H1 (cell line): ENCODE measurements at regions not wholly inside any gene's neighbourhood (a gene's known extent, or its start where the extent isn't known, plus 50 kb on each side); places are given as distances from the start of the nearest gene placed in this dataset.

ENCODE experiments used
- CHD1 ChIP-seq: IDR thresholded peaks from 2 replicates; pipeline ENCODE4 v1.6.1; 2012; ENCODE audit warnings: low read depth, low read length, improper control_type of control experiment
- EP300 ChIP-seq, 2 experiments: IDR thresholded peaks; 1 replicate in 1 of 2; 2 replicates in 1 of 2; pipeline ENCODE4 v1.6.1; 2011 to 2012; ENCODE audit warnings: low read depth in 2 of 2, low read length in 2 of 2, mild to moderate bottlenecking in 2 of 2, borderline replicate concordance in 1 of 2, inconsistent platforms in 1 of 2, moderate library complexity in 1 of 2
- POLR2A ChIP-seq, 2 experiments: IDR thresholded peaks; 1 replicate in 1 of 2; 2 replicates in 1 of 2; pipeline ENCODE4 v1.6.1; 2011; ENCODE audit warnings: low read depth in 2 of 2, low read length in 2 of 2, mild to moderate bottlenecking in 2 of 2; ENCODE audit errors: control extremely low read depth in 1 of 2
- POLR2AphosphoS5 ChIP-seq: IDR thresholded peaks from 2 replicates; pipeline ENCODE4 v1.6.1; 2011; ENCODE audit warnings: low read depth, low read length
- RAD21 ChIP-seq, 2 experiments: IDR thresholded peaks in 1 of 2; conservative IDR thresholded peaks in 1 of 2; 2 replicates each; pipeline ENCODE4 v1.6.1; 2011; ENCODE audit warnings: low read depth in 2 of 2, low read length in 2 of 2, improper control_type of control experiment in 1 of 2, inconsistent platforms in 1 of 2, mild to moderate bottlenecking in 1 of 2, moderate library complexity in 1 of 2
- SP2 ChIP-seq: IDR thresholded peaks from 2 replicates; pipeline ENCODE4 v1.6.1; 2012; ENCODE audit warnings: mild to moderate bottlenecking, low read length, inconsistent platforms
- SUZ12 ChIP-seq: fragments of 200-600 bp; sonication (generic); IDR thresholded peaks from 2 replicates; pipeline ENCODE4 v1.6.1; 2012; ENCODE audit warnings: mild to moderate bottlenecking, inconsistent platforms, low read length, moderate library complexity, mixed read lengths
- YY1 ChIP-seq: IDR thresholded peaks from 2 replicates; pipeline ENCODE4 v1.6.1; 2011; ENCODE audit warnings: low read depth, mild to moderate bottlenecking, low read length
- TF ChIP-seq, protein P1 (sequence below): IDR thresholded peaks from 2 replicates; pipeline ENCODE4 v1.6.1; 2012; ENCODE audit warnings: inconsistent platforms
- TF ChIP-seq, protein P2 (sequence below), 3 experiments: IDR thresholded peaks; 1 replicate in 2 of 3; 2 replicates in 1 of 3; pipeline versions ENCODE4 v1.5.1 to v1.6.1; 2011; ENCODE audit warnings: low read length in 3 of 3, mild to moderate bottlenecking in 3 of 3, inconsistent platforms in 2 of 3, low read depth in 1 of 3, moderate library complexity in 1 of 3; ENCODE audit not compliant: insufficient read depth in 1 of 3; ENCODE audit errors: control extremely low read depth in 1 of 3
- TF ChIP-seq, protein P3 (sequence below): IDR thresholded peaks from 2 replicates; pipeline ENCODE4 v1.6.1; 2011; ENCODE audit warnings: low read depth, mild to moderate bottlenecking, low read length; ENCODE audit not compliant: insufficient read depth

DNA sequence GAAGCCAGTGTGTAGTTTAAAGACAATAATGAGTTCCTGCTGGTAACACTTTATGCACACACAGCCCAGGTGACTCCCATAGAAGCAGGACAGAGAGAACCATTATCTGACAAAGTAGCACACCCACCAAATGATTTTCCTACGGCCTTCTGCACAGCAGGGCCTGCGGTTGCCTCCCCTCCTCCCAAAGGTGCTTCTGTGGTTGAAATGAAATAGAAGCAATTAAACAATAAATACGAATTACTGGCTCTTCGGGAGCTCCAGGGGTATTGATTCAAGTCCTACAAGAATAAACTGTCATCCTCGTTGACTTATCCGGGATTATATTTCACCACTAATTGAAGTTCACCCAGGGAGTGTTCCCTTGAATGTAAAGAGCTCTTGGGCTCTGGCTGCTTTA lies 172.1 kb downstream of the ACTR3B start:
- TF ChIP-seq EP300 (IDR thresholded peaks at IDR 0.05; ENCODE audit: borderline replicate concordance in 1 of 2, low read depth in 2 of 2, low read length in 2 of 2): no peak
- no peak for TF ChIP-seq SUZ12
- TF ChIP-seq POLR2AphosphoS5: no peak
- TF ChIP-seq, protein P1, sequence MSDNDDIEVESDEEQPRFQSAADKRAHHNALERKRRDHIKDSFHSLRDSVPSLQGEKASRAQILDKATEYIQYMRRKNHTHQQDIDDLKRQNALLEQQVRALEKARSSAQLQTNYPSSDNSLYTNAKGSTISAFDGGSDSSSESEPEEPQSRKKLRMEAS: no peak
- TF ChIP-seq, protein P2, sequence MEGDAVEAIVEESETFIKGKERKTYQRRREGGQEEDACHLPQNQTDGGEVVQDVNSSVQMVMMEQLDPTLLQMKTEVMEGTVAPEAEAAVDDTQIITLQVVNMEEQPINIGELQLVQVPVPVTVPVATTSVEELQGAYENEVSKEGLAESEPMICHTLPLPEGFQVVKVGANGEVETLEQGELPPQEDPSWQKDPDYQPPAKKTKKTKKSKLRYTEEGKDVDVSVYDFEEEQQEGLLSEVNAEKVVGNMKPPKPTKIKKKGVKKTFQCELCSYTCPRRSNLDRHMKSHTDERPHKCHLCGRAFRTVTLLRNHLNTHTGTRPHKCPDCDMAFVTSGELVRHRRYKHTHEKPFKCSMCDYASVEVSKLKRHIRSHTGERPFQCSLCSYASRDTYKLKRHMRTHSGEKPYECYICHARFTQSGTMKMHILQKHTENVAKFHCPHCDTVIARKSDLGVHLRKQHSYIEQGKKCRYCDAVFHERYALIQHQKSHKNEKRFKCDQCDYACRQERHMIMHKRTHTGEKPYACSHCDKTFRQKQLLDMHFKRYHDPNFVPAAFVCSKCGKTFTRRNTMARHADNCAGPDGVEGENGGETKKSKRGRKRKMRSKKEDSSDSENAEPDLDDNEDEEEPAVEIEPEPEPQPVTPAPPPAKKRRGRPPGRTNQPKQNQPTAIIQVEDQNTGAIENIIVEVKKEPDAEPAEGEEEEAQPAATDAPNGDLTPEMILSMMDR (IDR thresholded peaks at IDR 0.05; ENCODE audit: control extremely low read depth in 1 of 3, insufficient read depth in 1 of 3, low read depth in 1 of 3, low read length in 3 of 3): no peak
- no peak for TF ChIP-seq SP2
- TF ChIP-seq, protein P3, sequence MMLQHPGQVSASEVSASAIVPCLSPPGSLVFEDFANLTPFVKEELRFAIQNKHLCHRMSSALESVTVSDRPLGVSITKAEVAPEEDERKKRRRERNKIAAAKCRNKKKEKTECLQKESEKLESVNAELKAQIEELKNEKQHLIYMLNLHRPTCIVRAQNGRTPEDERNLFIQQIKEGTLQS: no peak
- no peak for TF ChIP-seq CHD1
- TF ChIP-seq POLR2A (IDR thresholded peaks at IDR 0.05; ENCODE audit: control extremely low read depth in 1 of 2, low read depth in 2 of 2, low read length in 2 of 2): no peak
- TF ChIP-seq RAD21 (IDR thresholded peaks at IDR 0.05 in 1 of 2, conservative IDR thresholded peaks at IDR 0.05 in 1 of 2; ENCODE audit: low read depth in 2 of 2, low read length in 2 of 2): no peak
- TF ChIP-seq YY1: no peak
